Progenitor cell of endocrine pancreas (in vitro differentiated cells): ENCODE measurements at regions not wholly inside any gene's neighbourhood (a gene's known extent, or its start where the extent isn't known, plus 50 kb on each side); places are given as distances from the start of the nearest gene placed in this dataset.

Source experiments
- DNase-seq: peaks from one replicate; pipeline ENCODE4 v3.0.0; 2021; ENCODE audit warnings: low spot score; ENCODE audit not compliant: unreplicated experiment
- H3K27ac Mint-ChIP-seq: 2 replicates; pipeline ENCODE4 v1.8.0; 2021; ENCODE audit warnings: mild to moderate bottlenecking, moderate library complexity, mixed read lengths
- H3K27me3 Mint-ChIP-seq: 2 replicates; pipeline ENCODE4 v1.8.0; 2021; ENCODE audit warnings: mixed read lengths
- H3K36me3 Mint-ChIP-seq: 2 replicates; pipeline ENCODE4 v1.8.0; 2022; ENCODE audit warnings: mixed read lengths; ENCODE audit not compliant: insufficient read depth
- H3K4me1 Mint-ChIP-seq: 2 replicates; pipeline ENCODE4 v1.8.0; 2021; ENCODE audit warnings: low read depth, mixed read lengths
- H3K4me3 Mint-ChIP-seq: 2 replicates; pipeline ENCODE4 v1.8.0; 2021; ENCODE audit warnings: low read depth, mild to moderate bottlenecking, moderate library complexity, mixed read lengths
- H3K9me3 Mint-ChIP-seq: 2 replicates; pipeline ENCODE4 v1.8.0; 2021; ENCODE audit warnings: low read depth, mixed read lengths
- CTCF ChIP-seq: fragments of 200-600 bp; sonication (generic); IDR thresholded peaks from one replicate; pipeline ENCODE4 v1.5.0; 2021; ENCODE audit warnings: antibody characterized with exemption, mild to moderate bottlenecking; ENCODE audit not compliant: unreplicated experiment

GRCh38 chr9:87125819-87126218, 178.5 kb upstream of the GAS1 start:
- no peaks in the 10 kb centered on the region for H3K36me3 Mint-ChIP-seq
- no peak overlapping the region for H3K4me3 Mint-ChIP-seq
- TF ChIP-seq CTCF: no peak
- no peak for DNase-seq
- H3K27ac Mint-ChIP-seq: no peak overlapping the region
- H3K9me3 Mint-ChIP-seq: peaks cover 5% of the 10 kb centered on the region
- no peaks in the 10 kb centered on the region for H3K27me3 Mint-ChIP-seq
- no peaks in the 10 kb centered on the region for H3K4me1 Mint-ChIP-seq

DNA sequence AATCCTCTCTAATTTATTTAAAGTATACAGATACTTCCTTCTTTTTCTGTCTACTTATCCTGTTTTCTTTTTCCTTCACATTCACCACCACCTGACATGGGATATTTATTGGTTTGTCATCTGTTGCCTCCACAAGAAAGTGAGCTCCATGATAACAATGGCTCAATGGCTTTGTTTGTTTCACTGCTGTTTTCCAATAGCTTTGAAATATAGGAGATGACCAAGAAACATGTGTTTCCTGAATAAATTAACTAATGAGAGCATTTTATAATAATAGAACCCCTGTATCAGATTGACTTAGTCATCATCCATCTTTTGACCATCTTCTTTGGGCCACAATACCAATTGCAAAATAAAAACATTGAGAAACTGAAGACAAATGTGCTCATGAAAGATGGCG, 180.2 kb upstream of the GAS1 start:
- Mint-ChIP-seq H3K27me3 (no peaks in the 10 kb centered on the region), H3K36me3 (no peaks in the 10 kb centered on the region), H3K9me3 (peaks cover 12% of the 10 kb centered on the region), H3K27ac (no peak overlapping the region), H3K4me3 (no peak overlapping the region), H3K4me1 (no peaks in the 10 kb centered on the region)
- DNase-seq: no peak
- no peak for TF ChIP-seq CTCF

- TF ChIP-seq CTCF: no peak
- H3K4me1 Mint-ChIP-seq: no peaks in the 10 kb centered on the region
- no peak for DNase-seq
- no peaks in the 10 kb centered on the region for H3K36me3 Mint-ChIP-seq
- no peaks in the 10 kb centered on the region for H3K27me3 Mint-ChIP-seq
- peaks cover 17% of the 10 kb centered on the region for H3K9me3 Mint-ChIP-seq
- H3K27ac Mint-ChIP-seq: no peak overlapping the region
- H3K4me3 Mint-ChIP-seq: no peak overlapping the region
Measured at GRCh38 chr9:87127978-87128614, 180.8 kb upstream of the GAS1 start.

DNA sequence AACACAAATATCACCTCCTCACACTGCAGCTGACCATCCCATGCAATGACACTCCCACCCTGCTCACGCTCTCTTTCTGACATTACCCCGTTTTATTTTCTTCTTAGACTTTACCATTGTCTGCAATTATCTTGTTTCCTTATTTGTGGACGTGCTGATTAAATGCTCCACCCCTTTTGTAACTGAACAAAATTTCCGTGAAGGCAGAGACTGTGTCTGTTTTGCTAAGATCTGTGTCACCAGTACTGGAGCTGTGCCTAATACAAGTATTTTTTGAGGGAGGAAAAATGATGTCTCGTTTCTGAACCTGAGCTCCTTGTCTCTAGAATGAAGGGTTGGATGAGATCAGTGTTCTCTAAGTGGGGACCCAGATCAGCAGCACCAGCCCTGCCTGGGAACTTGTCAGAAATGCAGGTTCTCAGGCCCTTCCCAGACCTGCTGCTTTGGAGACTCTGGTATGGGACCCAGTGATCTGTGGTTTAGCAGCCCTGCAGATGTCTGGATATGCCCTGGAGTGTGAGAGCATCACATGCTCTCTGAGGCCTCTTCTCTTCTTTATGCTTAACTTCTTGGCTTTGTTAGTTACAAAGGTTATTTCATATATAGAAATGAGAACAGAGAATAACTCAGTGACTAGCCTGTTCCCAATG, 181.7 kb upstream of the GAS1 start:
- DNase-seq: no peak
- Mint-ChIP-seq H3K9me3 (peaks cover 21% of the 10 kb centered on the region), H3K4me3 (no peak overlapping the region), H3K27ac (no peak overlapping the region), H3K27me3 (no peaks in the 10 kb centered on the region), H3K4me1 (no peaks in the 10 kb centered on the region), H3K36me3 (no peaks in the 10 kb centered on the region)
- no peak for TF ChIP-seq CTCF

DNA sequence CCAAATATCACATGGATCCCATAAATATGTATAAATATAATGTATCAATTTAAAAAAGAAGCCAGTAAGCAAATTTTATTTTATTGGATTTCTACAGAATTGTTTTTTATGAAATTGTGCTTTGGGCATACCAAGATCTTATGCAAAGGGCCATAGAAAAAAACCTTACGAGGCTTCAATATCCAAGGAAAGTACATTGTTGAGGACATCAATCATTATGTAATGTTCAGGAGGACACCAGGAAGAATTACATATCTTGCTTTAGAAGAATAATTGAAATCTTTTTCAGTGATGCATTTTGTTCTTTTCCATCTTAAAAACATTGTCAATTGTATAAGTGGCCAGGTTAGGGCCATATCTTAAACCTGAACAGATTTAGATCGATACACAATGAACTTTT, 187.8 kb upstream of the GAS1 start:
- H3K9me3 Mint-ChIP-seq: peaks cover 24% of the 10 kb centered on the region
- no peak overlapping the region for H3K4me3 Mint-ChIP-seq
- H3K36me3 Mint-ChIP-seq: no peaks in the 10 kb centered on the region
- no peak overlapping the region for H3K27ac Mint-ChIP-seq
- TF ChIP-seq CTCF: no peak
- H3K4me1 Mint-ChIP-seq: no peaks in the 10 kb centered on the region
- H3K27me3 Mint-ChIP-seq: peaks cover 11% of the 10 kb centered on the region
- no peak for DNase-seq
